H9 (cell line): ENCODE measurements at regions not wholly inside any gene's neighbourhood (a gene's known extent, or its start where the extent isn't known, plus 50 kb on each side); places are given as distances from the start of the nearest gene placed in this dataset.

Experiments
- DNase-seq: peaks from one replicate; pipeline ENCODE4 v3.0.0-alpha.2; 2017
- H2AFZ ChIP-seq: one replicate; pipeline ENCODE4 v1.6.1; 2013; ENCODE audit warnings: mild to moderate bottlenecking, low read length, control low read depth, moderate library complexity
- H2AK5ac ChIP-seq: 2 replicates; pipeline ENCODE4 v1.6.1; 2013; ENCODE audit warnings: low read length, control low read depth, mixed read lengths; ENCODE audit not compliant: insufficient read length
- H2BK120ac ChIP-seq: one replicate; pipeline ENCODE4 v1.6.1; 2013; ENCODE audit warnings: low read depth, mild to moderate bottlenecking, low read length, control low read depth, inconsistent platforms; ENCODE audit not compliant: poor library complexity, severe bottlenecking
- H2BK12ac ChIP-seq: 2 replicates; pipeline ENCODE4 v1.6.1; 2013; ENCODE audit warnings: low read length, control low read depth, mixed read lengths, low read depth; ENCODE audit not compliant: insufficient read length
- H2BK15ac ChIP-seq: 2 replicates; pipeline ENCODE4 v1.6.1; 2013; ENCODE audit warnings: low read depth, low read length, control low read depth
- H2BK20ac ChIP-seq: one replicate; pipeline ENCODE4 v1.6.1; 2013; ENCODE audit warnings: low read depth, mild to moderate bottlenecking, low read length, control low read depth, inconsistent platforms; ENCODE audit not compliant: poor library complexity, severe bottlenecking
- H2BK5ac ChIP-seq: 2 replicates; pipeline ENCODE4 v1.6.1; 2013; ENCODE audit warnings: low read length, control low read depth, mixed read lengths; ENCODE audit not compliant: insufficient read length
- H3K14ac ChIP-seq: 2 replicates; pipeline ENCODE4 v1.6.1; 2013; ENCODE audit warnings: low read length, control low read depth; ENCODE audit not compliant: insufficient read depth
- H3K18ac ChIP-seq: 2 replicates; pipeline ENCODE4 v1.6.1; 2013; ENCODE audit warnings: low read depth, mild to moderate bottlenecking, mixed read lengths, low read length, control low read depth; ENCODE audit not compliant: insufficient read length
- H3K23ac ChIP-seq: 2 replicates; pipeline ENCODE4 v1.6.1; 2013; ENCODE audit warnings: low read length, control low read depth, mixed read lengths, low read depth; ENCODE audit not compliant: insufficient read length
- H3K23me2 ChIP-seq: 2 replicates; pipeline ENCODE4 v1.6.1; 2013; ENCODE audit warnings: low read depth, mild to moderate bottlenecking, mixed read lengths, low read length, control low read depth; ENCODE audit not compliant: insufficient read length, poor library complexity, severe bottlenecking
- H3K27ac ChIP-seq: 2 replicates; pipeline ENCODE4 v1.5.1; 2013; ENCODE audit warnings: low read length, control low read depth, mixed read lengths, low read depth; ENCODE audit not compliant: insufficient read length
- H3K27me3 ChIP-seq: 2 replicates; pipeline ENCODE4 v1.6.1; 2013; ENCODE audit warnings: low read length, control low read depth, inconsistent platforms; ENCODE audit not compliant: insufficient read depth
- H3K4ac ChIP-seq: 2 replicates; pipeline ENCODE4 v1.6.1; 2013; ENCODE audit warnings: low read depth, mild to moderate bottlenecking, control low read depth, inconsistent platforms, low read length, moderate library complexity
- H3K4me1 ChIP-seq: 2 replicates; pipeline ENCODE4 v1.6.1; 2013; ENCODE audit warnings: low read length, control low read depth, inconsistent platforms; ENCODE audit not compliant: insufficient read depth
- H3K4me2 ChIP-seq: 2 replicates; pipeline ENCODE4 v1.6.1; 2013; ENCODE audit warnings: low read length, control low read depth, mixed read lengths; ENCODE audit not compliant: insufficient read length, insufficient read depth
- H3K56ac ChIP-seq: 2 replicates; pipeline ENCODE4 v1.6.1; 2013; ENCODE audit warnings: low read depth, mild to moderate bottlenecking, mixed read lengths, low read length, control low read depth; ENCODE audit not compliant: insufficient read length
- H3K79me1 ChIP-seq: 2 replicates; pipeline ENCODE4 v1.6.1; 2013; ENCODE audit warnings: low read depth, mild to moderate bottlenecking, moderate library complexity, low read length, control low read depth, inconsistent platforms; ENCODE audit not compliant: insufficient read depth, poor library complexity, severe bottlenecking
- H3K79me2 ChIP-seq: 2 replicates; pipeline ENCODE4 v1.6.1; 2013; ENCODE audit warnings: low read length, control low read depth, inconsistent platforms; ENCODE audit not compliant: insufficient read depth
- H3K9ac ChIP-seq: 2 replicates; pipeline ENCODE4 v1.6.1; 2013; ENCODE audit warnings: low read length, control low read depth, mixed read lengths; ENCODE audit not compliant: insufficient read length; ENCODE audit errors: extremely low read depth
- H3K9me3 ChIP-seq: one replicate; pipeline ENCODE4 v1.6.1; 2013; ENCODE audit warnings: low read depth, low read length, inconsistent platforms; ENCODE audit not compliant: control insufficient read depth
- H3T11ph ChIP-seq: one replicate; pipeline ENCODE4 v1.6.1; 2013; ENCODE audit warnings: mild to moderate bottlenecking, low read length, control low read depth, inconsistent platforms
- H4K20me1 ChIP-seq: one replicate; pipeline ENCODE4 v1.6.1; 2013; ENCODE audit not compliant: control insufficient read depth, insufficient read length, insufficient read depth
- H4K5ac ChIP-seq: 2 replicates; pipeline ENCODE4 v1.6.1; 2013; ENCODE audit warnings: low read depth, mild to moderate bottlenecking, mixed read lengths, low read length, control low read depth; ENCODE audit not compliant: insufficient read length
- H4K8ac ChIP-seq: replicated peaks from 2 replicates; pipeline ENCODE4 v1.6.1; 2013; ENCODE audit warnings: low read length, control low read depth, mixed read lengths, low read depth; ENCODE audit not compliant: insufficient read length
- H4K91ac ChIP-seq: 2 replicates; pipeline ENCODE4 v1.6.1; 2013; ENCODE audit warnings: low read depth, mild to moderate bottlenecking, moderate library complexity, mixed read lengths, low read length, control low read depth; ENCODE audit not compliant: insufficient read length
- H3K27ac Mint-ChIP-seq, 3 experiments: 2 replicates in 2 of 3; 3 replicates in 1 of 3; pipeline ENCODE4 v1.8.0; 2020 to 2021; ENCODE audit warnings: mixed read lengths in 3 of 3, mild to moderate bottlenecking in 1 of 3, moderate library complexity in 1 of 3
- H3K27me3 Mint-ChIP-seq: 2 replicates; pipeline ENCODE4 v1.8.0; 2021; ENCODE audit warnings: low read depth, mild to moderate bottlenecking, moderate library complexity, mixed read lengths
- H3K36me3 Mint-ChIP-seq, 3 experiments: 2 replicates in 2 of 3; 3 replicates in 1 of 3; pipeline ENCODE4 v1.8.0; 2020 to 2021; ENCODE audit warnings: low read depth in 3 of 3, mixed read lengths in 3 of 3; ENCODE audit not compliant: insufficient read depth in 1 of 3
- H3K4me1 Mint-ChIP-seq, 2 experiments: 2 replicates each; pipeline ENCODE4 v1.8.0; 2020; ENCODE audit warnings: mixed read lengths in 2 of 2
- H3K4me3 Mint-ChIP-seq, 2 experiments: 2 replicates in 1 of 2; 3 replicates in 1 of 2; pipeline ENCODE4 v1.8.0; 2020 to 2021; ENCODE audit warnings: mild to moderate bottlenecking in 2 of 2, mixed read lengths in 2 of 2, moderate library complexity in 1 of 2
- H3K9me3 Mint-ChIP-seq, 2 experiments: 2 replicates in 1 of 2; 3 replicates in 1 of 2; pipeline ENCODE4 v1.8.0; 2020; ENCODE audit warnings: mild to moderate bottlenecking in 2 of 2, mixed read lengths in 2 of 2, moderate library complexity in 1 of 2
- CTCF ChIP-seq: fragments of 200-600 bp; sonication (generic); conservative IDR thresholded peaks from 3 replicates; pipeline ENCODE4 v1.8.0; 2021; ENCODE audit warnings: antibody characterized with exemption, mild to moderate bottlenecking
- WGBS: extraction: QIAGEN DNeasy Blood & Tissue Kit; methylation state at CpG from one replicate; pipeline ENCODE4 v1.1.7; 2013; ENCODE audit warnings: missing lambda C conversion rate, low lambda C conversion rate, mixed read lengths; ENCODE audit not compliant: insufficient read length; ENCODE audit errors: extremely low coverage; 5-methylcytosine and 5-hydroxymethylcytosine counted together

GRCh38 chr12:67751381-67751928 lies 102.9 kb downstream of the DYRK2 start:
- Mint-ChIP-seq H3K9me3 (no peaks in the 10 kb centered on the region; a peak in 3 of 5 replicates), H3K4me3 (no peak overlapping the region), H3K27ac (0 out of 7 replicates have a peak overlapping the region, but pooled peaks of 1 of the 3 experiments have one; percentile 27), H3K4me1 (peaks cover 10 to 13% of the 10 kb centered on the region in 2 experiments), H3K27me3 (no peaks in the 10 kb centered on the region), H3K36me3 (no peaks in the 10 kb centered on the region)
- Histone ChIP-seq H2BK5ac (no peak overlapping the region), H3K27ac (no peak overlapping the region), H4K91ac (no peak overlapping the region), H3K79me1 (no peaks in the 10 kb centered on the region), H3K79me2 (no peaks in the 10 kb centered on the region), H3K14ac (no peak overlapping the region), H3T11ph (no peak overlapping the region), H4K5ac (no peak overlapping the region), H3K4me1 (no peaks in the 10 kb centered on the region), H3K27me3 (no peaks in the 10 kb centered on the region), H3K18ac (no peak overlapping the region), H2AFZ (no peak overlapping the region), H2AK5ac (no peak overlapping the region), H2BK12ac (no peak overlapping the region), H3K23ac (no peak overlapping the region), H3K4ac (no peak overlapping the region), H3K9ac (no peak overlapping the region), H2BK20ac (no peak overlapping the region), H3K4me2 (no peak overlapping the region), H2BK120ac (no peak overlapping the region), H2BK15ac (no peak overlapping the region), H3K56ac (no peak overlapping the region), H3K9me3 (no peaks in the 10 kb centered on the region), H3K23me2 (no peaks in the 10 kb centered on the region), H4K8ac (no peak overlapping the region), H4K20me1 (no peaks in the 10 kb centered on the region)
- no CpG with 5 or more reads among the region's 6 CpGs for WGBS
- DNase-seq: no peak
- no peak for TF ChIP-seq CTCF
